CD8-positive, alpha-beta memory T cell (primary cell): ENCODE measurements at regions not wholly inside any gene's neighbourhood (a gene's known extent, or its start where the extent isn't known, plus 50 kb on each side); places are given as distances from the start of the nearest gene placed in this dataset.

Source experiments
- CTCF ChIA-PET: fragments of 350-600 bp; sonication (Branson Sonifier 250); formaldehyde crosslinking; loops from one replicate; lab custom pipeline; 2021; ENCODE audit warnings: antibody characterized with exemption; lab: Charles Lee
- POLR2A ChIA-PET: fragments of 350-600 bp; sonication (Branson Sonifier 250); formaldehyde crosslinking; loops from one replicate; lab custom pipeline; 2021; ENCODE audit warnings: antibody characterized with exemption; lab: Charles Lee
- DNase-seq, 5 donors: peaks; one replicate each; pipeline versions ENCODE4 v3.0.0 to v3.0.0-alpha.2; 2020 to 2022; ENCODE audit warnings: mixed read lengths in 1 of 5
- H3K27ac ChIP-seq: one replicate; pipeline ENCODE4 v1.7.0; 2013; ENCODE audit warnings: low read depth, mild to moderate bottlenecking, low read length, moderate library complexity
- H3K27me3 ChIP-seq: 2 replicates; pipeline ENCODE4 v1.7.0; 2013; ENCODE audit warnings: low read length, mild to moderate bottlenecking; ENCODE audit not compliant: insufficient read depth, poor library complexity, severe bottlenecking
- H3K36me3 ChIP-seq: 2 replicates; pipeline ENCODE4 v1.7.0; 2013; ENCODE audit warnings: mild to moderate bottlenecking, low read length, moderate library complexity; ENCODE audit not compliant: insufficient read depth
- H3K4me1 ChIP-seq: 2 replicates; pipeline ENCODE4 v1.7.0; 2013; ENCODE audit warnings: mild to moderate bottlenecking, low read length, moderate library complexity; ENCODE audit not compliant: insufficient read depth
- H3K4me3 ChIP-seq: 2 replicates; pipeline ENCODE4 v1.7.0; 2013; ENCODE audit warnings: mild to moderate bottlenecking, low read length
- H3K9me3 ChIP-seq: 2 replicates; pipeline ENCODE4 v1.7.0; 2013; ENCODE audit warnings: mild to moderate bottlenecking, low read length
- H3K27ac Mint-ChIP-seq, 8 donors: one replicate each; pipeline ENCODE4 v1.8.0; 2020 to 2021; ENCODE audit warnings: mixed read lengths in 8 of 8, mild to moderate bottlenecking in 6 of 8, inconsistent platforms in 3 of 8, moderate library complexity in 3 of 8
- H3K27me3 Mint-ChIP-seq, 2 donors: one replicate each; pipeline ENCODE4 v1.8.0; 2020 to 2021; ENCODE audit warnings: mixed read lengths in 2 of 2, mild to moderate bottlenecking in 1 of 2, moderate library complexity in 1 of 2
- H3K36me3 Mint-ChIP-seq, 3 donors: one replicate each; pipeline ENCODE4 v1.8.0; 2020 to 2021; ENCODE audit warnings: mixed read lengths in 3 of 3, inconsistent platforms in 1 of 3, mild to moderate bottlenecking in 1 of 3
- H3K4me1 Mint-ChIP-seq, 3 donors: one replicate each; pipeline ENCODE4 v1.8.0; 2020 to 2021; ENCODE audit warnings: mixed read lengths in 3 of 3, inconsistent platforms in 1 of 3, mild to moderate bottlenecking in 1 of 3
- H3K4me3 Mint-ChIP-seq, 7 donors: one replicate each; pipeline ENCODE4 v1.8.0; 2020 to 2021; ENCODE audit warnings: mixed read lengths in 7 of 7, mild to moderate bottlenecking in 6 of 7, moderate library complexity in 4 of 7, inconsistent platforms in 2 of 7
- H3K9me3 Mint-ChIP-seq, 5 donors: one replicate each; pipeline ENCODE4 v1.8.0; 2020 to 2022; ENCODE audit warnings: mixed read lengths in 5 of 5, mild to moderate bottlenecking in 3 of 5, moderate library complexity in 2 of 5, inconsistent platforms in 1 of 5

GRCh38 chr3:78141269-78141668 lies 1101.4 kb downstream of the ROBO2 start:
- Mint-ChIP-seq H3K4me3 (no peak overlapping the region), H3K27me3 (no peaks in the 10 kb centered on the region), H3K9me3 (peaks cover 7 to 30% (median 16%) of the 10 kb centered on the region in 5 donors), H3K36me3 (peaks cover 0 to 2% (median 0%) of the 10 kb centered on the region in 3 donors), H3K4me1 (no peaks in the 10 kb centered on the region), H3K27ac (no peak overlapping the region)
- H3K4me1 ChIP-seq: no peaks in the 10 kb centered on the region
- DNase-seq: no peak
- no peak overlapping the region for H3K4me3 ChIP-seq
- H3K36me3 ChIP-seq: no peaks in the 10 kb centered on the region
- ChIA-PET POLR2A (no interaction called here), CTCF (no interaction called here)
- no peak overlapping the region for H3K27ac ChIP-seq
- no peaks in the 10 kb centered on the region for H3K27me3 ChIP-seq
- H3K9me3 ChIP-seq: no peaks in the 10 kb centered on the region

GRCh38 chr3:78143000-78143399 lies 1103.1 kb downstream of the ROBO2 start:
- CTCF ChIA-PET: no interaction called here
- POLR2A ChIA-PET: no interaction called here
- Mint-ChIP-seq H3K4me1 (no peaks in the 10 kb centered on the region), H3K4me3 (no peak overlapping the region), H3K36me3 (peaks cover 0 to 2% (median 0%) of the 10 kb centered on the region in 3 donors), H3K27ac (no peak overlapping the region), H3K9me3 (peaks cover 9 to 37% (median 16%) of the 10 kb centered on the region in 5 donors), H3K27me3 (no peaks in the 10 kb centered on the region)
- Histone ChIP-seq H3K9me3 (no peaks in the 10 kb centered on the region), H3K27ac (no peak overlapping the region), H3K4me1 (no peaks in the 10 kb centered on the region), H3K36me3 (no peaks in the 10 kb centered on the region), H3K27me3 (no peaks in the 10 kb centered on the region), H3K4me3 (no peak overlapping the region)
- DNase-seq: no peak

GRCh38 chr3:78148986-78149717 lies 1109.3 kb downstream of the ROBO2 start:
- Histone ChIP-seq H3K27me3 (no peaks in the 10 kb centered on the region), H3K4me3 (no peak overlapping the region), H3K4me1 (no peaks in the 10 kb centered on the region), H3K36me3 (no peaks in the 10 kb centered on the region), H3K9me3 (peaks cover 4% of the 10 kb centered on the region), H3K27ac (no peak overlapping the region)
- Mint-ChIP-seq H3K9me3 (peaks cover 11 to 32% (median 29%) of the 10 kb centered on the region in 5 donors), H3K4me1 (no peaks in the 10 kb centered on the region), H3K27me3 (no peaks in the 10 kb centered on the region), H3K36me3 (no peaks in the 10 kb centered on the region), H3K4me3 (no peak overlapping the region), H3K27ac (no peak overlapping the region)
- POLR2A ChIA-PET: no interaction called here
- CTCF ChIA-PET: no interaction called here
- no peak for DNase-seq

- H3K9me3 Mint-ChIP-seq: peaks cover 7 to 36% (median 13%) of the 10 kb centered on the region in 5 donors
- DNase-seq: no peak
- Histone ChIP-seq H3K27me3 (no peaks in the 10 kb centered on the region), H3K36me3 (no peaks in the 10 kb centered on the region), H3K9me3 (peaks cover 4% of the 10 kb centered on the region), H3K27ac (no peak overlapping the region), H3K4me1 (no peaks in the 10 kb centered on the region), H3K4me3 (no peak overlapping the region)
- POLR2A ChIA-PET: no interaction called here
- CTCF ChIA-PET: no interaction called here
- no peaks in the 10 kb centered on the region for H3K36me3 Mint-ChIP-seq
- no peak overlapping the region for H3K27ac Mint-ChIP-seq
- H3K4me1 Mint-ChIP-seq: no peaks in the 10 kb centered on the region
- H3K27me3 Mint-ChIP-seq: no peaks in the 10 kb centered on the region
- no peak overlapping the region for H3K4me3 Mint-ChIP-seq
These were observed 1114.1 kb downstream of the ROBO2 start for GRCh38 chr3:78153973-78154372.

- Histone ChIP-seq H3K4me1 (no peaks in the 10 kb centered on the region), H3K4me3 (no peak overlapping the region), H3K27me3 (no peaks in the 10 kb centered on the region), H3K27ac (no peak overlapping the region), H3K36me3 (no peaks in the 10 kb centered on the region), H3K9me3 (peaks cover 4% of the 10 kb centered on the region)
- Mint-ChIP-seq H3K4me1 (no peaks in the 10 kb centered on the region), H3K36me3 (no peaks in the 10 kb centered on the region), H3K9me3 (peaks cover 7 to 36% (median 13%) of the 10 kb centered on the region in 5 donors), H3K4me3 (no peak overlapping the region), H3K27ac (no peak overlapping the region), H3K27me3 (no peaks in the 10 kb centered on the region)
- POLR2A ChIA-PET: no interaction called here
- CTCF ChIA-PET: no interaction called here
- no peak for DNase-seq
These were observed 1114.8 kb downstream of the ROBO2 start for GRCh38 chr3:78154521-78155186.

- Histone ChIP-seq H3K4me1 (no peaks in the 10 kb centered on the region), H3K27me3 (no peaks in the 10 kb centered on the region), H3K4me3 (no peak overlapping the region), H3K36me3 (no peaks in the 10 kb centered on the region), H3K9me3 (no peaks in the 10 kb centered on the region), H3K27ac (no peak overlapping the region)
- Mint-ChIP-seq H3K4me1 (no peaks in the 10 kb centered on the region), H3K27me3 (no peaks in the 10 kb centered on the region), H3K27ac (no peak overlapping the region), H3K36me3 (peaks cover 0 to 2% (median 0%) of the 10 kb centered on the region in 3 donors), H3K4me3 (no peak overlapping the region), H3K9me3 (peaks cover 5 to 26% (median 9%) of the 10 kb centered on the region in 5 donors)
- ChIA-PET CTCF (no interaction called here), POLR2A (no interaction called here)
- DNase-seq: no peak
These were observed 1121.8 kb downstream of the ROBO2 start for GRCh38 chr3:78161736-78162135.

- Histone ChIP-seq H3K4me3 (no peak overlapping the region), H3K4me1 (no peaks in the 10 kb centered on the region), H3K27me3 (no peaks in the 10 kb centered on the region), H3K27ac (no peak overlapping the region), H3K36me3 (no peaks in the 10 kb centered on the region), H3K9me3 (no peaks in the 10 kb centered on the region)
- Mint-ChIP-seq H3K9me3 (peaks cover 0 to 18% (median 5%) of the 10 kb centered on the region in 5 donors), H3K36me3 (peaks cover 0 to 2% (median 0%) of the 10 kb centered on the region in 3 donors), H3K27me3 (no peaks in the 10 kb centered on the region), H3K27ac (no peak overlapping the region), H3K4me1 (no peaks in the 10 kb centered on the region), H3K4me3 (no peak overlapping the region)
- POLR2A ChIA-PET: no interaction called here
- CTCF ChIA-PET: no interaction called here
- DNase-seq: no peak
These were observed 1123.5 kb downstream of the ROBO2 start for GRCh38 chr3:78163379-78163778.

GRCh38 chr3:78165876-78166275 lies 1126.0 kb downstream of the ROBO2 start:
- Histone ChIP-seq H3K36me3 (no peaks in the 10 kb centered on the region), H3K9me3 (no peaks in the 10 kb centered on the region), H3K27me3 (no peaks in the 10 kb centered on the region), H3K4me3 (no peak overlapping the region), H3K4me1 (no peaks in the 10 kb centered on the region), H3K27ac (no peak overlapping the region)
- Mint-ChIP-seq H3K4me3 (no peak overlapping the region), H3K27me3 (no peaks in the 10 kb centered on the region), H3K27ac (no peak overlapping the region), H3K9me3 (peaks cover 2 to 19% (median 5%) of the 10 kb centered on the region in 5 donors), H3K4me1 (no peaks in the 10 kb centered on the region), H3K36me3 (peaks cover 0 to 2% (median 0%) of the 10 kb centered on the region in 3 donors)
- no peak for DNase-seq
- CTCF ChIA-PET: no interaction called here
- POLR2A ChIA-PET: no interaction called here
